Lung (tissue), 11 donors: ENCODE measurements at regions not wholly inside any gene's neighbourhood (a gene's known extent, or its start where the extent isn't known, plus 50 kb on each side); places are given as distances from the start of the nearest gene placed in this dataset.

ENCODE experiments used
- ATAC-seq: fragments of 200-7000 bp; cut with Tn5 transposase; one replicate; pipeline ENCODE4 v1.9.1; 2020; ENCODE audit warnings: moderate number of reproducible peaks; ENCODE audit not compliant: insufficient read depth, low FRiP score
- DNase-seq, 3 donors: peaks; one replicate each; pipeline ENCODE4 v3.0.0-alpha.2; 2013 to 2017
- H3K27ac ChIP-seq, 2 donors: one replicate each; pipeline ENCODE4 v1.5.1; 2013; ENCODE audit warnings: mild to moderate bottlenecking in 2 of 2, moderate library complexity in 2 of 2, control low read depth in 1 of 2, inconsistent platforms in 1 of 2, low read depth in 1 of 2, low read length in 1 of 2
- H3K27me3 ChIP-seq, 3 donors: one replicate each; pipeline ENCODE4 v1.5.1; 2013; ENCODE audit warnings: low read length in 2 of 3; ENCODE audit not compliant: control insufficient read depth in 3 of 3, insufficient read depth in 3 of 3
- H3K36me3 ChIP-seq, 4 donors: one replicate each; pipeline ENCODE4 v1.5.1; 2013; ENCODE audit warnings: low read length in 4 of 4, mild to moderate bottlenecking in 1 of 4, moderate library complexity in 1 of 4; ENCODE audit not compliant: control insufficient read depth in 4 of 4, insufficient read depth in 4 of 4
- H3K4me1 ChIP-seq, 5 donors: one replicate each; pipeline ENCODE4 v1.5.1; 2013; ENCODE audit warnings: low read length in 5 of 5, mild to moderate bottlenecking in 2 of 5, moderate library complexity in 1 of 5; ENCODE audit not compliant: control insufficient read depth in 5 of 5, insufficient read depth in 5 of 5
- H3K4me3 ChIP-seq: one replicate; pipeline ENCODE4 v1.5.1; 2013; ENCODE audit warnings: mild to moderate bottlenecking, control low read depth, moderate library complexity
- H3K9ac ChIP-seq, 2 donors: one replicate each; pipeline ENCODE4 v1.5.1; 2013; ENCODE audit warnings: low read length in 2 of 2, control low read depth in 1 of 2; ENCODE audit not compliant: insufficient read depth in 1 of 2
- H3K9me3 ChIP-seq, 4 donors: one replicate each; pipeline ENCODE4 v1.5.1; 2013; ENCODE audit warnings: low read length in 3 of 4, mild to moderate bottlenecking in 1 of 4, moderate library complexity in 1 of 4; ENCODE audit not compliant: control insufficient read depth in 4 of 4, insufficient read depth in 3 of 4
- CTCF ChIP-seq: IDR thresholded peaks from 2 replicates; pipeline ENCODE4 v1.5.1; 2012; ENCODE audit warnings: mild to moderate bottlenecking; ENCODE audit errors: control extremely low read depth, extremely low read depth
- WGBS, 2 donors: extraction: QIAGEN DNeasy Blood & Tissue Kit; methylation state at CpG; one replicate each; pipeline ENCODE4 v1.1.7; 2013; 5-methylcytosine and 5-hydroxymethylcytosine counted together
- donor health status: control.
- donor health status: control.
- donor health status: Bipolar disorder and iron deficiency.
- donor health status: healthy.
- donor health status: DM: yes; HTN: yes; CAD: no.

GRCh38 chr3:31409866-31410265 lies 122.9 kb upstream of the STT3B start:
- ATAC-seq (no peak), DNase-seq (no peak)
- no peak overlapping the region for H3K9ac ChIP-seq
- WGBS, 2 donors = 97% methylated on average over 6 of the region's 6 CpGs
- peaks cover 0 to 4% (median 0%) of the 10 kb centered on the region in 5 donors for H3K4me1 ChIP-seq
- no peaks in the 10 kb centered on the region for H3K9me3 ChIP-seq
- H3K27me3 ChIP-seq = no peaks in the 10 kb centered on the region
- H3K27ac ChIP-seq = no peak overlapping the region
- no peak for TF ChIP-seq CTCF
- no peak overlapping the region for H3K4me3 ChIP-seq
- no peaks in the 10 kb centered on the region for H3K36me3 ChIP-seq

GRCh38 chr3:31410411-31410810 lies 122.3 kb upstream of the STT3B start:
- Histone ChIP-seq H3K9me3 (no peaks in the 10 kb centered on the region), H3K27ac (no peak overlapping the region), H3K36me3 (no peaks in the 10 kb centered on the region), H3K27me3 (no peaks in the 10 kb centered on the region), H3K4me1 (peaks cover 0 to 2% (median 0%) of the 10 kb centered on the region in 5 donors), H3K4me3 (no peak overlapping the region), H3K9ac (no peak overlapping the region)
- no peak for TF ChIP-seq CTCF
- 76 to 90% methylated on average over 3 of the region's 3 CpGs for WGBS, 2 donors
- ATAC-seq (no peak), DNase-seq (no peak)

- WGBS, 2 donors = 95 to 99% methylated on average over 1 of the region's 1 CpG
- Histone ChIP-seq H3K27ac (no peak overlapping the region), H3K27me3 (no peaks in the 10 kb centered on the region), H3K4me1 (no peaks in the 10 kb centered on the region), H3K9ac (no peak overlapping the region), H3K9me3 (no peaks in the 10 kb centered on the region), H3K4me3 (no peak overlapping the region), H3K36me3 (no peaks in the 10 kb centered on the region)
- ATAC-seq (no peak), DNase-seq (no peak)
- TF ChIP-seq CTCF = no peak
Measured at GRCh38 chr3:31412832-31413231, 119.9 kb upstream of the STT3B start.

- Histone ChIP-seq H3K9me3 (no peaks in the 10 kb centered on the region), H3K4me3 (no peak overlapping the region), H3K9ac (no peak overlapping the region), H3K27me3 (no peaks in the 10 kb centered on the region), H3K4me1 (no peaks in the 10 kb centered on the region), H3K27ac (no peak overlapping the region), H3K36me3 (no peaks in the 10 kb centered on the region)
- DNase-seq = no peak
- no peak for ATAC-seq
- TF ChIP-seq CTCF = no peak
Measured at GRCh38 chr3:31413515-31413914, 119.2 kb upstream of the STT3B start.
